Nephron (organoid): ENCODE measurements at regions not wholly inside any gene's neighbourhood (a gene's known extent, or its start where the extent isn't known, plus 50 kb on each side); places are given as distances from the start of the nearest gene placed in this dataset.

ENCODE experiments used
- H3K27ac Mint-ChIP-seq, 3 experiments: 2 replicates each; pipeline ENCODE4 v1.8.0; 2020; ENCODE audit warnings: mixed read lengths in 3 of 3, mild to moderate bottlenecking in 2 of 3, moderate library complexity in 1 of 3
- H3K27me3 Mint-ChIP-seq: 2 replicates; pipeline ENCODE4 v1.8.0; 2021; ENCODE audit warnings: low read depth, mild to moderate bottlenecking, moderate library complexity, mixed read lengths
- H3K36me3 Mint-ChIP-seq: 2 replicates; pipeline ENCODE4 v1.8.0; 2020; ENCODE audit warnings: low read depth, mixed read lengths
- H3K4me1 Mint-ChIP-seq: 2 replicates; pipeline ENCODE4 v1.8.0; 2020; ENCODE audit warnings: mixed read lengths
- H3K4me3 Mint-ChIP-seq, 3 experiments: 2 replicates each; pipeline ENCODE4 v1.8.0; 2020; ENCODE audit warnings: mild to moderate bottlenecking in 3 of 3, mixed read lengths in 3 of 3, moderate library complexity in 2 of 3
- H3K9me3 Mint-ChIP-seq: 2 replicates; pipeline ENCODE4 v1.8.0; 2020; ENCODE audit warnings: mixed read lengths
- CTCF ChIP-seq, 3 experiments: fragments of 200-600 bp; sonication (generic); IDR thresholded peaks; one replicate each; pipeline ENCODE4 v1.5.0; 2021; ENCODE audit warnings: antibody characterized with exemption in 3 of 3; ENCODE audit not compliant: unreplicated experiment in 3 of 3

DNA sequence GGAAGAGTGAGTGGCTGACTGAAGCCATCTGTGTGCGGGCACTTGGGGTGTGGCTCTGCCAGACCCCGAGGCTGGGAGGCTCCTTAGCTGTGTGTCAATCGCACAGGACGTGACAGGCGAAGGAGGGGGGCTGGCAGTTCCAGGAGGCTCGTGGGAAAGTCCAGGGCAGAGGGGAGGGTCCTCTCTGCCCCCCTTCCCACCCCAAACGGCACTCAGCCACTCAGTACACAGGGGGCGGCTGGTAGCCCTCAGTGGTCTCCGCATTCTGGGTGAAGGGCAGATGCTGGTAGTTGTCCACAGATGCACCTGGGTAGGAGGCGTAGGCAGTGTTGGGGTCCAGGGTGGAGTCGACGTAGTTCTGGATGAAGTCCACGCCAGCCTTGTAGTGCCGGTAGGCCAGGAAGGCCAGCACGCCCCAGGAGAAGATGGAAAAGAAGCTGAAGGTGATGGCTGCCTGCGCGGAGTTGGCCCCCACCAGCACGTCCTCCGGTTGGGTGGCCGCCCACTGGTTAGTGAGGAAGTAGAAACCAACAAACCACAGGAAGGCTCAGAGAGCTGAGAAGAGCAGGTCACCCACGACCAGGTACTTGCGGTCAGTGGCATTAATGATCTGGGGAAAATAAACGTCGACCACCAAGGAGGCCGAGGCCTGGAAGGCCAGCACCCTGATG, 85.4 kb upstream of the CEP78 start:
- TF ChIP-seq CTCF (IDR thresholded peaks at IDR 0.05; ENCODE audit: unreplicated experiment in 3 of 3): no peak
- Mint-ChIP-seq H3K4me1 (no peaks in the 10 kb centered on the region), H3K36me3 (no peaks in the 10 kb centered on the region)

GRCh38 chr9:78149702-78150291, 86.1 kb upstream of the CEP78 start:
- Mint-ChIP-seq H3K4me3 (no peak overlapping the region), H3K9me3 (no peaks in the 10 kb centered on the region), H3K4me1 (no peaks in the 10 kb centered on the region), H3K36me3 (no peaks in the 10 kb centered on the region), H3K27me3 (no peaks in the 10 kb centered on the region), H3K27ac (no peak overlapping the region)
- no peak for TF ChIP-seq CTCF (IDR thresholded peaks at IDR 0.05; ENCODE audit: unreplicated experiment in 3 of 3)

More for the DNA sequence above, 85.4 kb upstream of the CEP78 start:
- H3K27me3 Mint-ChIP-seq: no peaks in the 10 kb centered on the region
- no peaks in the 10 kb centered on the region for H3K9me3 Mint-ChIP-seq
- H3K4me3 Mint-ChIP-seq: no peak overlapping the region
- no peak overlapping the region for H3K27ac Mint-ChIP-seq

DNA sequence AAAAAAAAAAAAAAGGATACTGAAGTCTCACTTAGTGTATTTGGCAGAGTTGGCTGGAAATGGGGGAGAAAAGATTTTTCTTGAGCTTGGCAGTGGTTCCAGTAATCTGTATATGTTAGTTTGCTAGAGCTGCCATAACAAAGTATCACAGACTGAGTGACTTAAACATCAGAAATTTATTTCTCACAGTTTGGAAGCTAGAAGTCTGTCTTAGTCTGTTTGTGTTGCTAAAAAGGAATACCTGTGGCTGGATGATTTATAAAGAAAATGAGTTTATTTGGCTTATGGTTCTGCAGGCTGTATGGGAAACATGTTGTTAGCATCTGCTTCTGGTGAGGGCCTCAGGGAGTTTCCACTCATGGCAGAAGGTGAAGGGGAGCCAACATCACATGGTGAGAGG, 89.6 kb upstream of the CEP78 start:
- H3K9me3 Mint-ChIP-seq: peaks cover 15% of the 10 kb centered on the region
- H3K4me1 Mint-ChIP-seq: peaks cover 6% of the 10 kb centered on the region
- H3K4me3 Mint-ChIP-seq: no peak overlapping the region
- no peak for TF ChIP-seq CTCF (IDR thresholded peaks at IDR 0.05; ENCODE audit: unreplicated experiment in 3 of 3)
- peaks cover 3% of the 10 kb centered on the region for H3K27me3 Mint-ChIP-seq
- H3K36me3 Mint-ChIP-seq: peaks cover 5% of the 10 kb centered on the region
- H3K27ac Mint-ChIP-seq: no peak overlapping the region

DNA sequence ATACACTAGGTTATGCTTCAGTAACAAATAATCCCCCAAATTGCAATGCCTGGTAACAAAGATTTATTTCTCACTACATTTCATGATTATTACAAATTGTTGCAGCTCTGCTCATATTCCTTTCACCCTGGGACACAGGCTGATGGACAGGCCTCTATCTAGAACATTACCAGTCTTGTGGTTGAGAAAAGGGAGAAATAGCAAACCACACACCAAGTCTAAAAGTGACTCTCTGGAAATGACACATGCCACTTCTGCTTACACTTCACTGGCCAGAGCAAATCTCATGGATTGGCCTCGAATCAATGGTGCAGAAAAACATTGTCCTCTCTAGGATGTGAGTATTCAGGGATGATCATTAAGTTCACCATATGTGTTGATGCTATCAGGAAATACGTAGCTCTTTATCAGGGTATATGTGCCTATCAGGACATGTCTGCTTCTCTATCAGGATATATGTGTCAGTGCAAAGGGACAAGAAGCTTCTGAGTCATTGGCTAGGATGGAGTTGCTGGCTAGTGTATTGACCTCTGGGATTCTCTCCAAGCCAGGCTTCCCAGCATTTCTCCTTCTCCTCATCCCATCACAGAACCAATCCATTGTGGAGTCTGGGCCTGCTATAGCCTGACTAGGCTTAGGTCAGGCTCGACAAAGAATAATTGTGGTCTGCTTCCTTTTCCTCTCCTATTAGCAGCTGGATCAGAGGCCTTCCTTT, 91.1 kb upstream of the CEP78 start:
- peaks cover 3% of the 10 kb centered on the region for H3K27me3 Mint-ChIP-seq
- H3K36me3 Mint-ChIP-seq: peaks cover 5% of the 10 kb centered on the region
- peaks cover 18% of the 10 kb centered on the region for H3K9me3 Mint-ChIP-seq
- no peak for TF ChIP-seq CTCF (IDR thresholded peaks at IDR 0.05; ENCODE audit: unreplicated experiment in 3 of 3)
- H3K27ac Mint-ChIP-seq: no peak overlapping the region
- peaks cover 6% of the 10 kb centered on the region for H3K4me1 Mint-ChIP-seq
- no peak overlapping the region for H3K4me3 Mint-ChIP-seq

DNA sequence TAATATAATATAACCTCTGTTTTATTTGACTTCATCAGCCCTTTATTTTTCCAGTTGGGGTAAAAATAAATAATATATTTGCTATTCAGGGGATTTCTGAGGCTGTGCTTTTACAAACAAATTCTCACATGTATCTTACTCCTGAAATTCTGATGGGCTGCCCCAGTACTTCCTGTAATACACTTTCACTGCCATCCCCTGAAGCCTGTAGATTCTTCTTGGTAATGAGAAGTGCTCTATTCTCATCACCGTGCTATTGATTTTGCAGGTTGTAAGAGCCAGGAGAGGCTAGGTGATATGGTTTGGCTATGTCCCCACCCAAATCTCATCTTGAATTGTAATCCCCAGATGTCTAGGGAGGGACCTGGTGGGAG, 91.9 kb upstream of the CEP78 start:
- Mint-ChIP-seq H3K27me3 (peaks cover 7% of the 10 kb centered on the region), H3K4me3 (no peak overlapping the region), H3K4me1 (peaks cover 6% of the 10 kb centered on the region), H3K36me3 (peaks cover 5% of the 10 kb centered on the region), H3K27ac (no peak overlapping the region), H3K9me3 (peaks cover 21% of the 10 kb centered on the region)
- no peak for TF ChIP-seq CTCF (IDR thresholded peaks at IDR 0.05; ENCODE audit: unreplicated experiment in 3 of 3)
